ENCODE measurements at regions not wholly inside any gene's neighbourhood (a gene's known extent, or its start where the extent isn't known, plus 50 kb on each side); places are given as distances from the start of the nearest gene placed in this dataset.

- TF ChIP-seq CTCF (IDR thresholded peaks at IDR 0.05) (no peak), POLR2A (IDR thresholded peaks at IDR 0.05) (no peak)
These were observed 114.2 kb upstream of the GRXCR1 start for GRCh38 chr4:42778349-42778748.
